HepG2 (cell line): ENCODE measurements at regions not wholly inside any gene's neighbourhood (a gene's known extent, or its start where the extent isn't known, plus 50 kb on each side); places are given as distances from the start of the nearest gene placed in this dataset.

Experiments
- ATAC-seq: fragments of 200-7000 bp; cut with Tn5 transposase; 3 replicates; pipeline ENCODE4 v1.9.1; 2020; ENCODE audit warnings: mild to moderate bottlenecking, moderate library complexity
- BruUV-seq: library from RNA; stranded (reverse); fragments of 400-500 nt; replicated peaks from 2 replicates; lab custom pipeline; 2021; lab: Mats Ljungman, UMichigan
- CTCF ChIA-PET: fragments of 300-600 bp; formaldehyde crosslinking; extraction: SDS; loops from one replicate; lab custom pipeline; 2021; ENCODE audit warnings: low total read pairs, inconsistent platforms, low intra/inter-chr PET ratio; lab: Yijun Ruan, JAX
- POLR2A ChIA-PET: fragments of 350-600 bp; sonication (Branson Sonifier 250); formaldehyde crosslinking; loops from one replicate; lab custom pipeline; 2020; ENCODE audit warnings: antibody characterized with exemption, inconsistent platforms; lab: Yijun Ruan, JAX
- DNase-seq: peaks from one replicate; pipeline ENCODE4 v3.0.0-alpha.2; 2015; ENCODE audit warnings: low spot score
- FAIRE-seq: peaks from 3 replicates; lab custom pipeline; 2011; peaks lifted over from hg19 to GRCh38; lab: Jason Lieb, UNC
- H2AFZ ChIP-seq: one replicate; pipeline ENCODE4 v1.6.1; 2011; ENCODE audit warnings: low read length, inconsistent platforms
- H3K27ac ChIP-seq: fragments of 300-600 bp; 3 replicates; pipeline ENCODE4 v1.8.0; 2011; ENCODE audit warnings: mixed run types, mild to moderate bottlenecking, mixed read lengths, low read length, inconsistent platforms; ENCODE audit not compliant: insufficient read depth; ENCODE audit errors: extremely low read length
- H3K27me3 ChIP-seq, 2 experiments: fragments of 200-600 bp in 1 of 2; 2 replicates in 1 of 2; 3 replicates in 1 of 2; pipeline versions ENCODE4 v1.6.0 to v1.8.0; 2011; ENCODE audit warnings: low read length in 2 of 2, mild to moderate bottlenecking in 2 of 2, moderate library complexity in 2 of 2, inconsistent platforms in 1 of 2; ENCODE audit not compliant: insufficient read depth in 2 of 2, control insufficient read depth in 1 of 2
- H3K36me3 ChIP-seq, 2 experiments: fragments of 200-600 bp in 1 of 2; replicated peaks in 1 of 2; 2 replicates in 1 of 2; 3 replicates in 1 of 2; pipeline versions ENCODE4 v1.5.1 to v1.8.0; 2011; ENCODE audit warnings: low read length in 2 of 2, inconsistent platforms in 1 of 2; ENCODE audit not compliant: insufficient read depth in 2 of 2, control insufficient read depth in 1 of 2
- H3K4me1 ChIP-seq: 2 replicates; pipeline ENCODE4 v1.5.1; 2012; ENCODE audit warnings: low read length, inconsistent platforms; ENCODE audit not compliant: insufficient read depth
- H3K4me2 ChIP-seq: 2 replicates; pipeline ENCODE4 v1.6.0; 2011; ENCODE audit warnings: low read depth, low read length, inconsistent platforms
- H3K4me3 ChIP-seq, 3 experiments: fragments of 200-600 bp in 1 of 3; sonication (generic), shearing (Covaris generic) in 1 of 3; replicated peaks in 1 of 3; 2 replicates each; pipeline ENCODE4 v1.5.1; 2011 to 2016; ENCODE audit warnings: low read length in 3 of 3, inconsistent platforms in 2 of 3, low read depth in 2 of 3, mild to moderate bottlenecking in 2 of 3, control low read depth in 1 of 3, mixed read lengths in 1 of 3; ENCODE audit not compliant: insufficient read depth in 1 of 3
- H3K79me2 ChIP-seq: one replicate; pipeline ENCODE4 v1.6.1; 2011; ENCODE audit warnings: low read length, inconsistent platforms; ENCODE audit not compliant: insufficient read depth
- H3K9ac ChIP-seq: 2 replicates; pipeline ENCODE4 v1.6.0; 2011; ENCODE audit warnings: mild to moderate bottlenecking, low read depth, low read length, inconsistent platforms; ENCODE audit not compliant: insufficient read depth
- H3K9me3 ChIP-seq: 2 replicates; pipeline ENCODE4 v1.5.1; 2012; ENCODE audit warnings: mild to moderate bottlenecking, low read length
- H4K20me1 ChIP-seq: 2 replicates; pipeline ENCODE4 v1.6.0; 2011; ENCODE audit warnings: inconsistent platforms, mild to moderate bottlenecking, low read length, moderate library complexity; ENCODE audit not compliant: insufficient read depth
- AHR ChIP-seq: IDR thresholded peaks from 2 replicates; pipeline ENCODE4 v1.6.1; 2018; ENCODE audit warnings: missing genetic modification reagents, missing compliant biosample characterization
- DMAP1 ChIP-seq: IDR thresholded peaks from 2 replicates; pipeline ENCODE4 v1.6.1; 2016
- KMT2A ChIP-seq: sonication (generic); formaldehyde crosslinking; IDR thresholded peaks from 2 replicates; pipeline ENCODE4 v1.4.0; 2020; ENCODE audit warnings: missing genetic modification reagents
- MEIS1 ChIP-seq: sonication (generic); formaldehyde crosslinking; IDR thresholded peaks from 2 replicates; pipeline ENCODE4 v1.9.0; 2021; ENCODE audit warnings: mild to moderate bottlenecking, missing genetic modification reagents, moderate library complexity, borderline replicate concordance
- NFE2L1 ChIP-seq: sonication (generic); formaldehyde crosslinking; IDR thresholded peaks from 2 replicates; pipeline ENCODE4 v1.4.0; 2020; ENCODE audit warnings: missing genetic modification reagents, mild to moderate bottlenecking, borderline replicate concordance
- PCBP1 ChIP-seq: fragments of 200-400 bp; formaldehyde crosslinking; IDR thresholded peaks from 2 replicates; pipeline ENCODE4 v1.6.1; 2017; ENCODE audit warnings: mild to moderate bottlenecking, low read depth, low read length, borderline replicate concordance
- PLSCR1 ChIP-seq: sonication (generic); formaldehyde crosslinking; IDR thresholded peaks from 2 replicates; pipeline ENCODE4 v1.5.0; 2020; ENCODE audit warnings: missing genetic modification reagents, mild to moderate bottlenecking, borderline replicate concordance
- TEAD2 ChIP-seq: sonication (generic); formaldehyde crosslinking; IDR thresholded peaks from 2 replicates; pipeline ENCODE4 v1.9.0; 2021; ENCODE audit warnings: missing genetic modification reagents
- ZMAT3 ChIP-seq: sonication (generic); formaldehyde crosslinking; conservative IDR thresholded peaks from 2 replicates; pipeline ENCODE4 v1.7.0; 2021; ENCODE audit warnings: missing genetic modification reagents
- ZNF253 ChIP-seq: sonication (generic); formaldehyde crosslinking; IDR thresholded peaks from 2 replicates; pipeline ENCODE4 v1.8.0; 2022; ENCODE audit warnings: mild to moderate bottlenecking, missing genetic modification reagents, borderline replicate concordance
- ZNF782 ChIP-seq: sonication (generic); formaldehyde crosslinking; IDR thresholded peaks from 2 replicates; pipeline ENCODE4 v1.4.0; 2020; ENCODE audit warnings: missing genetic modification reagents, mild to moderate bottlenecking, borderline replicate concordance
- WGBS: methylation state at CpG from one replicate; pipeline ENCODE4 v1.1.6; 2017; ENCODE audit warnings: low lambda C conversion rate; 5-methylcytosine and 5-hydroxymethylcytosine counted together
- in situ Hi-C: cut with HindIII; loops from 2 replicates; pipeline ENCODE4 v1.10.0; 2017; ENCODE audit warnings: low pct_unique_long_range_greater_than_20kb; ENCODE audit not compliant: extremely low pct_ligation_motif_present
- intact Hi-C: fragments of 100-400 bp; cut with micrococcal nuclease; formaldehyde crosslinking; loops from one replicate; pipeline ENCODE4 v1.10.0; 2022; ENCODE audit not compliant: unreplicated experiment
- TF ChIP-seq, protein P1 (sequence below): fragments of 450-650 bp; IDR thresholded peaks from 2 replicates; pipeline ENCODE4 v1.6.1; 2016

DNA sequence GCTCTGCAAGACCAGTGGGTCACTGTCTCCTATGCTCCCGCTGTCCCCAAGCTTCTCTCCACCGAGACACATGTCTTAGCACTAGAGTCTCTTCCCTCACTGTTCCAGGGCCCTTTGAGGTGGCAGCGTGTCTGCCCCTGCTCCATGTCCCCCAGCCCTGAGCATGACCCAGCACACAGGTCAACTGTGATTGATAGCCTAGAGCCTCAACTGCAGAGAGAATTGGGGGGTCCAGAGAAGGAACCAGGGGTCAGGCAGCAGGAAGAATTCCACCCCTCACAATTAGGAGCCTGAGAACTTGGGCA, 54.6 kb upstream of the ODC1 start:
- Histone ChIP-seq H3K9me3 (no peaks in the 10 kb centered on the region), H3K4me2 (no peak overlapping the region), H3K4me3 (no peak overlapping the region), H3K9ac (no peak overlapping the region), H3K36me3 (no peaks in the 10 kb centered on the region), H4K20me1 (no peaks in the 10 kb centered on the region; the same call in 1 of the 2 replicates), H3K4me1 (peaks cover 5% of the 10 kb centered on the region; the same call in 1 of the 2 replicates), H3K27me3 (peaks cover 16 to 92% of the 10 kb centered on the region in 2 experiments; a peak in 4 of 5 replicates), H3K27ac (no peak overlapping the region), H2AFZ (no peak overlapping the region), H3K79me2 (no peaks in the 10 kb centered on the region)
- ChIA-PET POLR2A (interaction anchor here (1.1 kb wide), 1 partner anchor 53 kb away, joined by 3 read pairs; no protein-coding TSS in a partner anchor), CTCF (no interaction called here)
- in situ Hi-C loops: no loop called here
- no TSS peak for BruUV-seq
- WGBS: 26% methylated on average over 3 of the region's 3 CpGs
- TF ChIP-seq PLSCR1 (CRISPR knock-in tag): no peak
- TF ChIP-seq MEIS1 (CRISPR knock-in tag): no peak
- TF ChIP-seq DMAP1: no peak
- no peak for TF ChIP-seq ZNF782 (CRISPR knock-in tag)
- TF ChIP-seq NFE2L1 (CRISPR knock-in tag): no peak
- no peak for TF ChIP-seq AHR (CRISPR knock-in tag)
- TF ChIP-seq PCBP1: no peak
- no peak for TF ChIP-seq ZMAT3 (CRISPR knock-in tag)
- TF ChIP-seq KMT2A (CRISPR knock-in tag): no peak
- no peak for TF ChIP-seq TEAD2
- TF ChIP-seq, protein P1, sequence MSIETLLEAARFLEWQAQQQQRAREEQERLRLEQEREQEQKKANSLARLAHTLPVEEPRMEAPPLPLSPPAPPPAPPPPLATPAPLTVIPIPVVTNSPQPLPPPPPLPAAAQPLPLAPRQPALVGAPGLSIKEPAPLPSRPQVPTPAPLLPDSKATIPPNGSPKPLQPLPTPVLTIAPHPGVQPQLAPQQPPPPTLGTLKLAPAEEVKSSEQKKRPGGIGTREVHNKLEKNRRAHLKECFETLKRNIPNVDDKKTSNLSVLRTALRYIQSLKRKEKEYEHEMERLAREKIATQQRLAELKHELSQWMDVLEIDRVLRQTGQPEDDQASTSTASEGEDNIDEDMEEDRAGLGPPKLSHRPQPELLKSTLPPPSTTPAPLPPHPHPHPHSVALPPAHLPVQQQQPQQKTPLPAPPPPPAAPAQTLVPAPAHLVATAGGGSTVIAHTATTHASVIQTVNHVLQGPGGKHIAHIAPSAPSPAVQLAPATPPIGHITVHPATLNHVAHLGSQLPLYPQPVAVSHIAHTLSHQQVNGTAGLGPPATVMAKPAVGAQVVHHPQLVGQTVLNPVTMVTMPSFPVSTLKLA: no peak
- TF ChIP-seq ZNF253 (CRISPR knock-in tag): no peak
- ATAC-seq (no peak), DNase-seq (no peak), FAIRE-seq (no peak)
- intact Hi-C loops: no loop called here
